ENCODE measurements at regions not wholly inside any gene's neighbourhood (a gene's known extent, or its start where the extent isn't known, plus 50 kb on each side); places are given as distances from the start of the nearest gene placed in this dataset.
"Not testable (repeated sequence)": the region's sequence is repeated elsewhere in the genome, so short reads cannot be mapped to it uniquely, and the experiment has no call there.

DNA sequence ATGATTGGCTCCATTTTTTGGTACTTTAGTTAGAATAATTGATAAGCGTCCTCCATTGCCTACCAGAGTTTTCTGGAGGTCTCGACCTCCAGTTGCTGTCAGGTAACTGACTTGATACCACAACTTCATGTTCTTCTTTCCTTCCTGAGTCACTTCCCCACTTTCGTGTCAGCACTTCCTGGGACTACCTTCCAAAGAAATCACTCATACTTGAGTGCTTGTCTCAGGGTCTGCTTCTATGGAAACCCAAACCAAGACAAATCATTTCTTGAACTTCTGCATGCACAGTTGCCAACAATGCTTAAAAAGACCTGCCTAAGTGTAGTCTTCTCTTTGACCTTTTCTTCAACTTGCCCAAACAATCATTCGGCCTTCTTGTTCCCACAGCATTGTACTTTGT, 210.3 kb upstream of the ETAA1 start:
- no peak for DNase-seq (ENCODE audit: low spot score)

GRCh38 chr2:67195327-67195726, 201.8 kb upstream of the ETAA1 start:
- DNase-seq (ENCODE audit: low spot score): not testable (repeated sequence)

DNA sequence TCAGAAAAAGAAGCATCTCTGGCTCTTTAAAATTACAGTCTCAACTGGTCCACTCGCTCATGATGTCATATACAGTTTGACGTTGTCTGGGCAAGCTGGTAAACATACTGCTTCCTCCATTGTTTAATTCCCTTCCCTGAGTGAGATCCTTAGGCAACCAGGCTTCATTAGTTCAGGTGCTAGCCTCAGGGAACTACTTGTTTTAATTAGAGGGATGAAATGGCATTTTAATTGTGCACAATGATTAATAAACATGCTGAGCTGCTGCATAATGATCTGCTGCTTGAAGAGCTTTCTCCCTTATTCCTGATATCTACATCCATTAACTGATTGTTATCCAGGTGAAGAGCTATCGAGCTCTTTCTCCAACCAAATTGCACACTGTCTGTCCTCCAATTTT, 195.6 kb upstream of the ETAA1 start:
- no peak for DNase-seq (ENCODE audit: low spot score)

GRCh38 chr2:67204349-67204748, 192.8 kb upstream of the ETAA1 start:
- DNase-seq (ENCODE audit: low spot score): no peak

- DNase-seq (ENCODE audit: low spot score): no peak
Measured at GRCh38 chr2:67208887-67209500, 188.1 kb upstream of the ETAA1 start.

GRCh38 chr2:67210430-67210829, 186.7 kb upstream of the ETAA1 start:
- no peak for DNase-seq (ENCODE audit: low spot score)

GRCh38 chr2:67212203-67212602, 184.9 kb upstream of the ETAA1 start:
- no peak for DNase-seq (ENCODE audit: low spot score)

DNA sequence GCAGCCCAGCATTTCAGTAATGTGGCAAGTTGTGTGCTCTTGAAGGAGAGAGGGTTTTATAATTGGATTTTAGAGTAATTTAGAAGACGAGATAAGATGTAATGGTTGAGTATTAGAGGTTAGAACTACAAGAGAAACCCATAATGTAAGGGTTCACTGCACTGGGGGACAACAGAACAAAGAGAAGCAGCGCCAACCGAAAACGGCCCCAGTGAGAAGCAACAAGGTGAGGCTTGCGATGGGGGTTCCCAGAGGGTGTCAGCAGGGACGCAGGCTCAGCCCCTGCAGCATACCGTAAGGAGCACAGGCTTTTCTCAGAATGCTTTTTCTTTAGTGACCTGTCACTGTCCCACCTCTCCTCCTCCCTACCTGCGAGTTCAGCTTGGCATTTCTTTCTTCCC, 183.9 kb upstream of the ETAA1 start:
- DNase-seq (ENCODE audit: low spot score): no peak

GRCh38 chr2:67213677-67214402, 183.3 kb upstream of the ETAA1 start:
- no peak for DNase-seq (ENCODE audit: low spot score)

DNA sequence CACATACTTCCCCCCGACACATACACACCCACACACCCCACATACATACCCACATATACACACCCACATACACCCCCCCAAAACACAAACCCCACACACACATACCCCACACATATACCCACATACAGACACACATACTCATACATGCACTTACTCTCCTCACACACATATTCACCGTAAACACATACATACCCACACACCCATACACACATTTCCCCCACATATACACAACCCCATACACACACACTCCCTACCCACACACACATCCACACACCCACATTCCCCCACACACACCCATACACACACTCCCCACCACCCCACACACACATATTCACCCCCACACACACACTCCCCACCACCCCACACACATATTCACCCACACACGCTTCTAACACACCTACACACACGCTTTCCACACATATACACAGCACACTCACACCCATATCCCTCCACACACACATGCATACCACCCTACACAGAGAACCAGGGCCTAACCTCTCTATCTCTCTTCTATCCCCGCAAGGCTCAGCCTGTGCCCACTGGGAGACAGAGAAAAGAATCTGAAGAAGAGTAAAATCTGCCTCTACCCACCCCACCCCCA, 182.4 kb upstream of the ETAA1 start:
- DNase-seq (ENCODE audit: low spot score): no peak

DNA sequence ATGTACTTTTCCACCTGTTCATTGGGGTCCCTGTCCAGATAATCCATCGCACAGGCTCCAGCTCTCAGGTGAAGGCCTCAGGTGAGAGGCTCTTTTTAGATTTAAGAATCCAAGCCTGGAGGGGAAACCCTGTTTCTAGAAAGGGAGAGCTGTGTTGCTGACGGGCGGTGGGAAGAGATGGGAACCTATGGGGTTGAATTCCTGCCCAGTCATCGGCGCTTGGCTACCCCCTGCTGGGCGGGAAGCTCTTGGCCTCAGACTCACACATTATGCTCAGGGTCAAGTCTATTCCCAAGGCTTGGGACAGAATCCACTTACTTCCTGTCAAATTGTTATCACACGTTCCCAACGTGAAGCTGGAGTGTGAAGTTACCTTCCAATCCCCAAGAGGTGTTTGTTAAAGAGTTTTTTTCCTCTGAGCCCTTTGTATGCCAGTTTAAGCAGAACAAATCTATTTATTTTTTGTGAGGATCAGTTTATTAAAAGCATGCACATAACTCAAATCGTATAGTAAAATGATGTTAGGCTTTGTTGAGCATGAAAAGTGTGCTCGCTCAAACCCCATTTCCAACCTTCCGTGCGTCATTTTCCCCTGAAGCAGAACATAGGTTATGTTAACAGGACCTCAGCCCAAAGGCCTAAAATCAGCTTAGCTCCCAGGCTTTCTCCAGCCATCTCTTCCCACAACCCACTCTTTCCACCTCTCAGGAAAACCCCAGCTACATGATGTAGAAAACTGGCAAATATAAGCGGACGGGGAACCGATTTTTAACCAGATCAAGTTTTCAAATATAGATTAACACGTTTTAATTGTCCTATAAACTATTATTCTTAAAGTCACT, 181.7 kb upstream of the ETAA1 start:
- DNase-seq (ENCODE audit: low spot score): peak; percentile 19

DNA sequence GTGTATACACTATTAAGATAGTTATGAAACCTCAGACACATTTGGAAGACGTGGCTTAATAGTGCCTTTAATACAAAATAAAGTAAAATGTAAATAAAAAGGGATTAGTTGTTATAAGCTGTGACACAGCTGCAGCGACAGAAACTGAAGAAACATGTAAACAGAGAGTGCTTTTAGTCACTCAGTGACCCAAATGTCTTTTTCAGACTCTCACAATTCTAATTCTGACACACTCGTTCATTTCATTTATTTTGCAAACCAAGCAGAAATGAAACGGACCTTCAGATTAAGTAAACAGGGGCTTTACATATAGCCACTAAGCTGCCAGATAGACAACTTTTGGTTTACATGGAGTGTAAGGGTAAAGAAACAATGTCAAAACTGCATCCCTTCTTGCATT, 181.0 kb upstream of the ETAA1 start:
- no peak for DNase-seq (ENCODE audit: low spot score)

- DNase-seq (ENCODE audit: low spot score): no peak
Measured at GRCh38 chr2:67216881-67217280, 180.3 kb upstream of the ETAA1 start.

DNA sequence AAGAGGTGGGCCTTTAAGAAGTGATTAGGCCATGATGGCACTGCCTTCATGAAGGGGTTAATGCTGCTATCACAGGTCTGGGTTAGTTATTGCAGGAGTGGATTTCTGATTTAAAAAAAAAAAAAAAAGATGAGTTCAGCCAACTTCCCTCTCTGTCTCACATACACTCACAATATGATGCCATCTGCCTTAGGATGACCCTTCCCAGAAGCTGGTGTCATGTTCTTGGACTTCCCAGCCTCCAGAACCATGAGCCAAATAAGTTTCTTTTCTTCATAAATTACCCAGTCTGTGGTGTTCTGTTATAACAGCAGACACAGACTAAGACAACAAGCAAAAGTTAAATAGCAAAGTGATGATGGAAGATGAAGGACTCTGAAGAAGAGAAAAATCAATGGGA, 179.7 kb upstream of the ETAA1 start:
- DNase-seq (ENCODE audit: low spot score): no peak

DNA sequence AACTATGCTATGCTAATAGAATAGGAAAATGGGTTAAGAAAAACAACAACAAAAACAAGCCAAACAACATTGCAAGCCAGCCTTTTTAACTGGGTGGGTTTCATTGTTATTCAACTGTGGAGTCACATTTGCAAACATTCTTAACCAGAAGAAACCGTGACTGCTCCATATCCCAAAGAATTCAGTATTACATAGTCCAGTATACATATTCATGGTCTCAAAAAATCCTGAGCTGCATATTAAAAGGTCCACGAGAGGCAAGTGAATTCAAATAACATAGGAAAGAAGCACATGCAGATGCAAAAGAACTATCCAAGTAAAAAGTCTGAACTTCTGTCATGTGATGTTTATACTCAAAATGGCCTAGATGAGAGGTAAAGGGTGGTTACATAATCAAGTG, 179.1 kb upstream of the ETAA1 start:
- DNase-seq (ENCODE audit: low spot score): no peak

- no peak for DNase-seq (ENCODE audit: low spot score)
Measured at GRCh38 chr2:67219651-67220050, 177.5 kb upstream of the ETAA1 start.

DNA sequence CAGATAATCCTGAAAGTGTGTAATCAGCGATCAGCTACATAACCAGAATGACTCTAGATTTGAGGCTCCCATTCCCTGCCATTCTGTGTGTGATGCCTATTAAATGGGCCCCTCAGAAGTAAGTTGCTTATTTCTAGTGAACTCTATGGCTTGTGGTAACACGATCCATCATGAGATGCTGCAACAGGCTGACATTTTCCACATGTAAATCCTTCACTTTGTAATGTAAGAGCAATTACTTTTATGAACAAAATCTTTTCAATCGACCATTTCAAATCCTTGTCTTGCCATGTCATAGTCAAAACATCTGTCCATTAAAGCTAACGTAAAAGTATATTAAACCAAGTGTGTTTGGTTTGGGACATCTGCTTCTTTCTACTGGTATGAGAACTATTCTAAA, 175.9 kb upstream of the ETAA1 start:
- DNase-seq (ENCODE audit: low spot score): no peak

- no peak for DNase-seq (ENCODE audit: low spot score)
Measured at GRCh38 chr2:67225287-67225973, 171.7 kb upstream of the ETAA1 start.

DNA sequence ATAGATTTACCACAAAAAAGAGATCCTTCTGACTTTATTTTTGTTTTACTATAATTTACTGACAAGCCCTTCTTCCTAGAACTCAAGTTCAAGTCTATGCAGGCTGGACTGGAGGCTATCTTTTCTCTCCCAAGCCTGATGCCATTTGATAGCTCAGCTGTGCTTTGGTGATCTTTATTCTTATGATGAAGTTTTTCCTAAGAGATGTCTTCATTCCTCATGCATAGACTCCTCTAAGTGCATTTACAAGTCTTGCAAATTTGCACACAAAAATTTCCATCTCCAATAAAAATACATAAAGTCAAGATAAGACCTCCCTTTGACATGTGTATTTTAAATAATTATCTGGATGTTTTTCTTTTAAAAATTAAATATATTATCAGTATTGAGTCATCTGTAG, 167.4 kb upstream of the ETAA1 start:
- no peak for DNase-seq (ENCODE audit: low spot score)

DNA sequence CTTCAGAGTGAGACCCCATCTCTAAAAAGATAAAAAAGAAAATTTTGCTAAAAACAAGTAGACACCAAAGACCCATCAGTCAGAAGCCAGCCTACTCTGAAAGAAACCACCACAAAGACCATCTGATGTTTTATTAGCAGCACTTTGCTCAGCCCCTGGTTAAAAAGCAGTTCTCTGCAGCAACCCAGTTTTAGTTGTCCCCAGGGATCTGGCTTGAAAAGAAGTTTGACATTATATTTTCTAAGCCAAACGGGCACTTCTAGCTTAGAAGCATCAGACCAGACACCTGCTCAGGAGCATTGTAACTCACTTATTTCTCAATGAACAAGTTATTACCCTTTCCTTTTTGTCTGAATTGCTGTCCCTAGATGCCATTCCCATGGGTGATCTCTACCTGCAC, 164.2 kb upstream of the ETAA1 start:
- DNase-seq (ENCODE audit: low spot score): no peak

DNA sequence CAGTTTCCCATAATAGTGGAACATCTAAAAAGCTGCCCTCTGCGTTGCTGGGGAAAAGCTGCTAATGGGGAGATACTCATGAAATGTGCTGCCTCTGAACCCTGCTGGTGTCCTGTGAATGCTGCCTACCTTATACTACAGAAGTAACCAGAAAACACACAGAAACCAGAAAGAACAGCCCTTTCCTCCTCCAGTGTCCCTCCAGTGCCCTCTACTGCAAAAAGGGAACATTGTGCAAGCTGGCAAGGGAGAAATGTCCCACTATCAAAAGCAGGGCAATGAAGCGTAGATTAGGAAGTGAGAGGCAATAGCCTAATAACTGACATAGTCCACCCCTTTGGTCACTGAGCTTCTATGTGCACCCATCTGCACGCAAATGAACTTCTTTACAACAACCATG, 162.7 kb upstream of the ETAA1 start:
- peak; percentile 33 for DNase-seq (ENCODE audit: low spot score)

GRCh38 chr2:67237288-67237687, 159.8 kb upstream of the ETAA1 start:
- no peak for DNase-seq (ENCODE audit: low spot score)
